ENCODE measurements at regions not wholly inside any gene's neighbourhood (a gene's known extent, or its start where the extent isn't known, plus 50 kb on each side); places are given as distances from the start of the nearest gene placed in this dataset.

GRCh38 chr13:103335241-103335640, 269.0 kb upstream of the SLC10A2 start:
- CTCF ChIA-PET: no interaction called here

More at GRCh38 chr13:103335241-103335640, 269.0 kb upstream of the SLC10A2 start:
- POLR2A ChIA-PET (ENCODE audit: unreplicated experiment): no interaction called here
- Histone ChIP-seq H3K4me1 (ENCODE audit: control insufficient read depth, insufficient read depth, low read length) (no peaks in the 10 kb centered on the region), H2BK15ac (ENCODE audit: low read depth, low read length) (no peak overlapping the region), H3K56ac (ENCODE audit: extremely low read depth, insufficient read depth, low read length) (no peak overlapping the region), H4K20me1 (ENCODE audit: insufficient read depth, low read length) (no peaks in the 10 kb centered on the region), H2AK9ac (replicated peaks; ENCODE audit: low read depth, low read length, poor library complexity) (no peak overlapping the region), H2AFZ (replicated peaks; ENCODE audit: low read length, poor library complexity) (no peak overlapping the region), H3K9me1 (ENCODE audit: insufficient read depth, low read length) (no peaks in the 10 kb centered on the region), H3K18ac (ENCODE audit: low read depth, low read length) (no peak overlapping the region), H3K9ac (ENCODE audit: low read depth, low read length) (no peak overlapping the region), H3K23ac (ENCODE audit: low read depth, low read length) (no peak overlapping the region), H3K9me3 (ENCODE audit: control insufficient read depth, insufficient read depth, low read length) (0 out of 2 replicates have a peak, but pooled peaks cover 2% of the 10 kb centered on the region), H3K4me2 (ENCODE audit: low read depth, low read length) (no peak overlapping the region), H3K27me3 (ENCODE audit: control insufficient read depth, insufficient read depth, low read length) (no peaks in the 10 kb centered on the region), H3K4me3 (ENCODE audit: insufficient read depth, low read depth, low read length) (no peak overlapping the region), H2BK5ac (ENCODE audit: low read depth, low read length, poor library complexity, severe bottlenecking) (no peak overlapping the region), H4K8ac (ENCODE audit: low read depth in 2 of 2, low read length in 2 of 2) (no peak overlapping the region), H4K91ac (ENCODE audit: insufficient read depth, low read depth, low read length) (no peak overlapping the region), H2BK20ac (ENCODE audit: low read depth, low read length) (no peak overlapping the region), H2AK5ac (ENCODE audit: low read depth, low read length) (no peak overlapping the region), H3K79me1 (ENCODE audit: low read depth in 1 of 2, low read length in 2 of 2) (no peaks in the 10 kb centered on the region), H3K36me3 (ENCODE audit: control insufficient read depth, insufficient read depth, low read length) (no peaks in the 10 kb centered on the region), H3K27ac (ENCODE audit: insufficient read depth, low read length) (no peak overlapping the region), H4K5ac (ENCODE audit: low read depth, low read length) (no peak overlapping the region), H3K4ac (ENCODE audit: low read depth, low read length) (no peak overlapping the region), H3K14ac (replicated peaks; ENCODE audit: low read depth, low read length) (no peak overlapping the region), H2BK120ac (ENCODE audit: low read depth, low read length) (no peak overlapping the region)
- no peak for ATAC-seq (ENCODE audit: low read depth)
- no peak for DNase-seq
- no CpG with 5 or more reads among the region's 3 CpGs for WGBS, 2 experiments (ENCODE audit: extremely low coverage in 2 of 2, insufficient read length in 1 of 2)
- in situ Hi-C loops (cut with MboI; ENCODE audit: low sequenced_read_pairs) (no loop called here), dilution Hi-C loops (cut with HindIII; ENCODE audit: low sequenced_read_pairs, unreplicated experiment) (no loop called here), intact Hi-C loops (cut with micrococcal nuclease) (no loop called here)
- no TSS peak for BruUV-seq (replicated peaks)
- TF ChIP-seq CHD1 (IDR thresholded peaks at IDR 0.05; ENCODE audit: low read depth, low read length): no peak
- no peak for TF ChIP-seq RCOR1 (IDR thresholded peaks at IDR 0.05; ENCODE audit: insufficient replicate concordance, low read length)
- no peak for TF ChIP-seq POLR2A (IDR thresholded peaks at IDR 0.05; ENCODE audit: low read depth, low read length)
- no peak for TF ChIP-seq SMC3 (IDR thresholded peaks at IDR 0.05; ENCODE audit: low read depth, low read length)
- no peak for TF ChIP-seq MXI1 (IDR thresholded peaks at IDR 0.05; ENCODE audit: borderline replicate concordance, low read depth, low read length)

Data from IMR-90 (cell line).